ENCODE measurements at regions not wholly inside any gene's neighbourhood (a gene's known extent, or its start where the extent isn't known, plus 50 kb on each side); places are given as distances from the start of the nearest gene placed in this dataset.

GRCh38 chr4:32597354-32597753, 1877.2 kb downstream of the PCDH7 start:
- Histone ChIP-seq H3K36me3 (ENCODE audit: control insufficient read depth, insufficient read depth, low read length) (no peaks in the 10 kb centered on the region), H3K9me3 (ENCODE audit: control insufficient read depth, insufficient read depth, low read length) (no peaks in the 10 kb centered on the region), H3K4me3 (ENCODE audit: low read length) (no peak overlapping the region), H3K27me3 (ENCODE audit: control insufficient read depth, insufficient read depth, low read length) (no peaks in the 10 kb centered on the region), H3K4me1 (ENCODE audit: control insufficient read depth, insufficient read depth, low read length) (no peaks in the 10 kb centered on the region), H3K27ac (ENCODE audit: low read length) (no peak overlapping the region)
- DNase-seq (ENCODE audit: low read depth, low spot score) = no peak
- no CpG with 5 or more reads among the region's 1 CpG for WGBS (ENCODE audit: insufficient coverage, insufficient read length)

- H3K27me3 ChIP-seq (ENCODE audit: control insufficient read depth, insufficient read depth, low read length) = no peaks in the 10 kb centered on the region
- no CpG with 5 or more reads among the region's 3 CpGs for WGBS (ENCODE audit: insufficient coverage, insufficient read length)
- H3K27ac ChIP-seq (ENCODE audit: low read length) = no peak overlapping the region
- no peaks in the 10 kb centered on the region for H3K4me1 ChIP-seq (ENCODE audit: control insufficient read depth, insufficient read depth, low read length)
- H3K9me3 ChIP-seq (ENCODE audit: control insufficient read depth, insufficient read depth, low read length) = no peaks in the 10 kb centered on the region; the same call in 1 of the 2 replicates
- H3K4me3 ChIP-seq (ENCODE audit: low read length) = no peak overlapping the region
- DNase-seq (ENCODE audit: low read depth, low spot score) = no peak
- no peaks in the 10 kb centered on the region for H3K36me3 ChIP-seq (ENCODE audit: control insufficient read depth, insufficient read depth, low read length)
Measured at GRCh38 chr4:32601848-32602247, 1881.7 kb downstream of the PCDH7 start.

- WGBS (ENCODE audit: insufficient coverage, insufficient read length) = no CpG with 5 or more reads among the region's 1 CpG
- H3K9me3 ChIP-seq (ENCODE audit: control insufficient read depth, insufficient read depth, low read length) = no peaks in the 10 kb centered on the region; the same call in 1 of the 2 replicates
- no peak overlapping the region for H3K4me3 ChIP-seq (ENCODE audit: low read length)
- no peak overlapping the region for H3K27ac ChIP-seq (ENCODE audit: low read length)
- H3K4me1 ChIP-seq (ENCODE audit: control insufficient read depth, insufficient read depth, low read length) = no peaks in the 10 kb centered on the region
- DNase-seq (ENCODE audit: low read depth, low spot score) = no peak
- no peaks in the 10 kb centered on the region for H3K36me3 ChIP-seq (ENCODE audit: control insufficient read depth, insufficient read depth, low read length)
- H3K27me3 ChIP-seq (ENCODE audit: control insufficient read depth, insufficient read depth, low read length) = no peaks in the 10 kb centered on the region
Measured at GRCh38 chr4:32607978-32608377, 1887.8 kb downstream of the PCDH7 start.

GRCh38 chr4:32624943-32625603, 1904.9 kb downstream of the PCDH7 start:
- H3K9me3 ChIP-seq (ENCODE audit: control insufficient read depth, insufficient read depth, low read length) = no peaks in the 10 kb centered on the region
- no peaks in the 10 kb centered on the region for H3K4me1 ChIP-seq (ENCODE audit: control insufficient read depth, insufficient read depth, low read length)
- WGBS (ENCODE audit: insufficient coverage, insufficient read length) = no CpG with 5 or more reads among the region's 7 CpGs
- no peak for DNase-seq (ENCODE audit: low read depth, low spot score)
- no peaks in the 10 kb centered on the region for H3K36me3 ChIP-seq (ENCODE audit: control insufficient read depth, insufficient read depth, low read length)
- H3K4me3 ChIP-seq (ENCODE audit: low read length) = no peak overlapping the region
- no peak overlapping the region for H3K27ac ChIP-seq (ENCODE audit: low read length)
- H3K27me3 ChIP-seq (ENCODE audit: control insufficient read depth, insufficient read depth, low read length) = no peaks in the 10 kb centered on the region

- DNase-seq (ENCODE audit: low read depth, low spot score) = no peak
- WGBS (ENCODE audit: insufficient coverage, insufficient read length) = no CpG with 5 or more reads among the region's 4 CpGs
- no peak overlapping the region for H3K27ac ChIP-seq (ENCODE audit: low read length)
Measured at GRCh38 chr4:32625687-32626337, 1905.6 kb downstream of the PCDH7 start.

GRCh38 chr4:32631831-32632230, 1911.7 kb downstream of the PCDH7 start:
- Histone ChIP-seq H3K36me3 (ENCODE audit: control insufficient read depth, insufficient read depth, low read length) (no peaks in the 10 kb centered on the region), H3K9me3 (ENCODE audit: control insufficient read depth, insufficient read depth, low read length) (no peaks in the 10 kb centered on the region), H3K4me1 (ENCODE audit: control insufficient read depth, insufficient read depth, low read length) (no peaks in the 10 kb centered on the region), H3K27me3 (ENCODE audit: control insufficient read depth, insufficient read depth, low read length) (no peaks in the 10 kb centered on the region), H3K4me3 (ENCODE audit: low read length) (no peak overlapping the region), H3K27ac (ENCODE audit: low read length) (no peak overlapping the region)
- DNase-seq (ENCODE audit: low read depth, low spot score) = no peak
- WGBS (ENCODE audit: insufficient coverage, insufficient read length) = no CpG with 5 or more reads among the region's 3 CpGs

More at GRCh38 chr4:32625687-32626337, 1905.6 kb downstream of the PCDH7 start:
- Histone ChIP-seq H3K4me1 (ENCODE audit: control insufficient read depth, insufficient read depth, low read length) (no peaks in the 10 kb centered on the region), H3K36me3 (ENCODE audit: control insufficient read depth, insufficient read depth, low read length) (no peaks in the 10 kb centered on the region), H3K4me3 (ENCODE audit: low read length) (no peak overlapping the region), H3K9me3 (ENCODE audit: control insufficient read depth, insufficient read depth, low read length) (no peaks in the 10 kb centered on the region), H3K27me3 (ENCODE audit: control insufficient read depth, insufficient read depth, low read length) (no peaks in the 10 kb centered on the region)

- no peak overlapping the region for H3K27ac ChIP-seq (ENCODE audit: low read length)
- WGBS (ENCODE audit: insufficient coverage, insufficient read length) = no CpG with 5 or more reads among the region's 17 CpGs
- no peak for DNase-seq (ENCODE audit: low read depth, low spot score)
- no peak overlapping the region for H3K4me3 ChIP-seq (ENCODE audit: low read length)
- no peaks in the 10 kb centered on the region for H3K4me1 ChIP-seq (ENCODE audit: control insufficient read depth, insufficient read depth, low read length)
- H3K36me3 ChIP-seq (ENCODE audit: control insufficient read depth, insufficient read depth, low read length) = no peaks in the 10 kb centered on the region
- H3K27me3 ChIP-seq (ENCODE audit: control insufficient read depth, insufficient read depth, low read length) = no peaks in the 10 kb centered on the region
- no peaks in the 10 kb centered on the region for H3K9me3 ChIP-seq (ENCODE audit: control insufficient read depth, insufficient read depth, low read length)
Measured at GRCh38 chr4:32633421-32633820, 1913.3 kb downstream of the PCDH7 start.

- H3K4me1 ChIP-seq (ENCODE audit: control insufficient read depth, insufficient read depth, low read length) = no peaks in the 10 kb centered on the region
- DNase-seq (ENCODE audit: low read depth, low spot score) = no peak
- no peaks in the 10 kb centered on the region for H3K9me3 ChIP-seq (ENCODE audit: control insufficient read depth, insufficient read depth, low read length)
- H3K4me3 ChIP-seq (ENCODE audit: low read length) = no peak overlapping the region
- H3K27ac ChIP-seq (ENCODE audit: low read length) = no peak overlapping the region
- no CpG with 5 or more reads among the region's 6 CpGs for WGBS (ENCODE audit: insufficient coverage, insufficient read length)
- no peaks in the 10 kb centered on the region for H3K27me3 ChIP-seq (ENCODE audit: control insufficient read depth, insufficient read depth, low read length)
- no peaks in the 10 kb centered on the region for H3K36me3 ChIP-seq (ENCODE audit: control insufficient read depth, insufficient read depth, low read length)
Measured at GRCh38 chr4:32645653-32646052, 1925.5 kb downstream of the PCDH7 start.

- no peaks in the 10 kb centered on the region for H3K36me3 ChIP-seq (ENCODE audit: control insufficient read depth, insufficient read depth, low read length)
- H3K4me1 ChIP-seq (ENCODE audit: control insufficient read depth, insufficient read depth, low read length) = no peaks in the 10 kb centered on the region
- H3K27me3 ChIP-seq (ENCODE audit: control insufficient read depth, insufficient read depth, low read length) = no peaks in the 10 kb centered on the region
- no CpG with 5 or more reads among the region's 3 CpGs for WGBS (ENCODE audit: insufficient coverage, insufficient read length)
- no peaks in the 10 kb centered on the region for H3K9me3 ChIP-seq (ENCODE audit: control insufficient read depth, insufficient read depth, low read length)
- no peak overlapping the region for H3K27ac ChIP-seq (ENCODE audit: low read length)
- no peak for DNase-seq (ENCODE audit: low read depth, low spot score)
- no peak overlapping the region for H3K4me3 ChIP-seq (ENCODE audit: low read length)
Measured at GRCh38 chr4:32658019-32658418, 1937.8 kb downstream of the PCDH7 start.

GRCh38 chr4:32661229-32661628, 1941.1 kb downstream of the PCDH7 start:
- Histone ChIP-seq H3K27me3 (ENCODE audit: control insufficient read depth, insufficient read depth, low read length) (no peaks in the 10 kb centered on the region), H3K27ac (ENCODE audit: low read length) (no peak overlapping the region), H3K36me3 (ENCODE audit: control insufficient read depth, insufficient read depth, low read length) (no peaks in the 10 kb centered on the region), H3K9me3 (ENCODE audit: control insufficient read depth, insufficient read depth, low read length) (no peaks in the 10 kb centered on the region), H3K4me1 (ENCODE audit: control insufficient read depth, insufficient read depth, low read length) (no peaks in the 10 kb centered on the region), H3K4me3 (ENCODE audit: low read length) (no peak overlapping the region)
- WGBS (ENCODE audit: insufficient coverage, insufficient read length) = no CpG with 5 or more reads among the region's 3 CpGs
- DNase-seq (ENCODE audit: low read depth, low spot score) = no peak

- no CpG with 5 or more reads among the region's 2 CpGs for WGBS (ENCODE audit: insufficient coverage, insufficient read length)
- Histone ChIP-seq H3K27me3 (ENCODE audit: control insufficient read depth, insufficient read depth, low read length) (no peaks in the 10 kb centered on the region), H3K4me3 (ENCODE audit: low read length) (no peak overlapping the region), H3K36me3 (ENCODE audit: control insufficient read depth, insufficient read depth, low read length) (no peaks in the 10 kb centered on the region), H3K4me1 (ENCODE audit: control insufficient read depth, insufficient read depth, low read length) (no peaks in the 10 kb centered on the region), H3K27ac (ENCODE audit: low read length) (no peak overlapping the region), H3K9me3 (ENCODE audit: control insufficient read depth, insufficient read depth, low read length) (no peaks in the 10 kb centered on the region)
- no peak for DNase-seq (ENCODE audit: low read depth, low spot score)
Measured at GRCh38 chr4:32662803-32663202, 1942.6 kb downstream of the PCDH7 start.

Measured in iPS DF 6.9 (cell line).